HG02763 (cell line): ENCODE measurements at regions not wholly inside any gene's neighbourhood (a gene's known extent, or its start where the extent isn't known, plus 50 kb on each side); places are given as distances from the start of the nearest gene placed in this dataset.

ENCODE experiments used
- ATAC-seq: cut with Tn5 transposase; IDR thresholded peaks from one replicate; pipeline ENCODE4 v1.9.1; 2021; ENCODE audit warnings: mild to moderate bottlenecking, moderate library complexity; ENCODE audit not compliant: unreplicated experiment

GRCh38 chr1:201762381-201762780 lies 66.6 kb upstream of the IPO9 start:
- no peak for ATAC-seq

GRCh38 chr1:201763455-201764140 lies 65.4 kb upstream of the IPO9 start:
- ATAC-seq = no peak

- no peak for ATAC-seq
Measured at GRCh38 chr1:201764166-201764565, 64.8 kb upstream of the IPO9 start.

GRCh38 chr1:201764579-201764978 lies 64.4 kb upstream of the IPO9 start:
- ATAC-seq = no peak

- ATAC-seq = no peak
Measured at GRCh38 chr1:201766131-201766866, 62.7 kb upstream of the IPO9 start.

GRCh38 chr1:201767339-201767738 lies 61.6 kb upstream of the IPO9 start:
- ATAC-seq = no peak

GRCh38 chr1:201769072-201769471 lies 59.9 kb upstream of the IPO9 start:
- ATAC-seq = no peak

GRCh38 chr1:201769966-201770365 lies 59.0 kb upstream of the IPO9 start:
- ATAC-seq = no peak

GRCh38 chr1:201771466-201771865 lies 57.5 kb upstream of the IPO9 start:
- ATAC-seq = no peak

GRCh38 chr1:201772178-201772577 lies 56.8 kb upstream of the IPO9 start:
- no peak for ATAC-seq

- no peak for ATAC-seq
Measured at GRCh38 chr1:201773764-201774163, 55.2 kb upstream of the IPO9 start.

GRCh38 chr1:201774224-201774982 lies 54.6 kb upstream of the IPO9 start:
- no peak for ATAC-seq

- ATAC-seq = no peak
Measured at GRCh38 chr1:201774983-201775344, 54.0 kb upstream of the IPO9 start.

GRCh38 chr1:201775380-201775779 lies 53.6 kb upstream of the IPO9 start:
- ATAC-seq = no peak

- no peak for ATAC-seq
Measured at GRCh38 chr1:201778279-201779065, 50.5 kb upstream of the IPO9 start.
